Stimulated activated CD4-positive, alpha-beta T cell treated with anti-CD3 and anti-CD28 coated beads, Interleukin-12 subunit alpha, Interleukin-12 subunit beta, amount 100 ng/mL, for 24 hours (primary cell): ENCODE measurements at regions not wholly inside any gene's neighbourhood (a gene's known extent, or its start where the extent isn't known, plus 50 kb on each side); places are given as distances from the start of the nearest gene placed in this dataset.

Experiments used
- DNase-seq, 2 experiments: peaks; one replicate each; pipeline ENCODE4 v3.0.0-alpha.2; 2020; ENCODE audit warnings: low read depth in 2 of 2

- no peak for DNase-seq
Observed at GRCh38 chr6:154885214-154885613, 109.9 kb upstream of the TIAM2 start.

- no peak for DNase-seq
Observed at GRCh38 chr6:154886016-154886415, 109.1 kb upstream of the TIAM2 start.

DNA sequence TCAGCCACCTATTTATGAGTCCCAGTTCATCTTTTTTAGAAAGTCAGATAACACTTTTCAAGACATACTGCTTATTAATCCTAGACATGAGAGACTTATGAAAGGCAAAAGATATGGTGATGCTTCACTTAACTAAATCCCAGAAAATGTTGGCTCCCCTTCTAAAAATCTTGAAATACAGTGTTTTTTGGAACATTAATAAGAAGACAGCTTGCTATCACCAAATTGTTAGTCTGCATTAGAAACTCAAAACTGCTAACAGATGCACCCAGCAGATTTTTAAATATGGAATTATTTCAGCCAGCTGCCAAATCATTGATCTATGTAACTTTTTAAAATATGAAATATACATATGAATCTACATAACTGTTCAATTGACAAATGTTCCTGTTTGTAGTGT, 108.6 kb upstream of the TIAM2 start:
- DNase-seq, result no peak

DNA sequence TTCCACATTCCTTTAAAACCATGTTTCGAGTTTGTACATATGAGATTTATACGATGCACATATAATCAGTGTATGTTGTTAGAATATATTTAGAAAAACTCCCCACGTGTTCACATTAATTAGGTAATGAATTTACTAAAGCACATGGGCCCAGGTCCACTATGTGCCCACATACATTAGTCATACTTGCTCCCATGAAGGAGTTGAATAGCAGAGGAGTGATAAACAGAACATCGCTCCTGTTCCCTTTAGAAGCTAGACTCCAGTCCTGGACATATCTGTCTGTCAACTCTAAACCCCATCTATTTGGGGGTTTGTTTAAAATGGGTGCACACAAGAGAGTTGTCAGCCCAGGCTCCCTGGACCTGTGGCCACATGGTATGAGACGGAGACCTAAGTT, 108.1 kb upstream of the TIAM2 start:
- DNase-seq, result no peak

GRCh38 chr6:154888421-154889295, 106.5 kb upstream of the TIAM2 start:
- DNase-seq, result no peak

DNA sequence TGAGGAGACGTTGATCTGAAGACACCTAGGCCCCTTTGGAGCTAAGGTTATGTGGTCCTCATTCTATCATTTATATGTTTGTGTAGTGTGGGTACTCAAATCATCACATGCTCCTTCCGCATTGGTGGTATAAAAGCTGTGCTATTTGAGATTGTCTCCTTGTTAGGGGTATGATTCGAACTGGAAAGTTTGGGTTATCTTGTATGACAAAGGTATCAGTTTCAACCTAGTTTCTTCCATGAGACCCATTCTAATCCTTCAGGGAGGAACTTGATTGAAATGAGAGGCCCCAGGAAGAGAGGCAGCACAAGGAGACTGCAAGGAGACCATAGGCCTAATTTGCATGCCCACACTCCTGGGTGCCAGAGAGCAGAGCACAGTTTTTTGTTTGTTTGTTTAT, 104.2 kb upstream of the TIAM2 start:
- DNase-seq, result no peak

DNA sequence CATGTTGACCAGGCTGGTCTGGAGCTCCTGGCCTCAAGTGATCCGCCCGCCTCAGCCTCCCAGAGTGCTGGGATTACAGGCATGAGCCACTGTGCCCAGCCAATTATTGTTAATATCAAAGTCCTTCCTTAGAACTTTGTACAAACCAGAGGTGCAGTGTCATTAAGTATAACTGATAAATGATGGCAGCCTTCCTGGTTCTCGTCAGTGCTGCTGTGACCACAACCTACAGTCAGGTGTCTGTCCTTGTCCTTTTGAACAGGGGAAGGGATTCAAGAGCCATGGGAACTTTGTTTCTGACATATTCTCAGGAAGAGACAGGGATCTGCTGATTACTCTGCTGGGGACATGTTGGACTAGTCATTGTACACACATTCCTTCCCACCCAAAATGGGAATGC, 103.2 kb upstream of the TIAM2 start:
- no peak for DNase-seq

DNA sequence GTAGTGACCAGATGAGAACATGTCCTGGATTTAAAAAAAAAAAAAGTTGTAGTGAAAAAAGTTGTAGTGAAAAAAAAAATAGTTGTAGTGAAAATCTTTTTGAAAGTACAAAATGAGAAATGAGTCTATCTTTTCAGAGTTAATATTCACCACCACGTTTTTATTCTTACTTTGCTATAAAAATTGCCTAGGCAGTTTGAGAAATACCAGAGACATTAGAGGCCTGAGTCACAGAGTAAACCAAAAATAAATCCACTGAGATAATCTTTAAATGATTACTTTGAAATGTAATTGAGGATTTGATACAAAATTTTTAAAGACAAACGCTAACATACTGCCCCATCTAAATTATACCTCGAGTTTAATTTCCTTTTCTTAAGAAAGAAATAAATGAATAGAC, 101.2 kb upstream of the TIAM2 start:
- no peak for DNase-seq

DNA sequence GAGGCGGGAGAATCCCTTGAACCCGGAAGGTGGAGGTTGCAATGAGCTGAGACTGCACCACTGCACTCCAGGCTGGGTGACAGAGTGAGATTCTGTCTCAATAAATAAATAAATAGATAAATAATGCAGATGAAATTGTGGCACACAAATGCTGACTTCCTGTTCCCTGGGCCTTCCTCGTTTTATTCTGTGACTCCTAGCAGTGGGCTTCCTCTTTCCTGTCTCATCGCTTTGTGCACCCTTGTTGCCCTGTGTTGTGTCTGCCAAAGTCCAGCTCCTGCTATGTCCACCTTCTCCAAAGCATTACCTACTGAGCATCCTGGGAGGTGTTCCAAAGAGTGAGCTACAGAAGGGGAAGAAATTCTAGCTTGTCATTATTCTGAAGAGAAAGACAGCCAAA, 100.2 kb upstream of the TIAM2 start:
- no peak for DNase-seq

DNA sequence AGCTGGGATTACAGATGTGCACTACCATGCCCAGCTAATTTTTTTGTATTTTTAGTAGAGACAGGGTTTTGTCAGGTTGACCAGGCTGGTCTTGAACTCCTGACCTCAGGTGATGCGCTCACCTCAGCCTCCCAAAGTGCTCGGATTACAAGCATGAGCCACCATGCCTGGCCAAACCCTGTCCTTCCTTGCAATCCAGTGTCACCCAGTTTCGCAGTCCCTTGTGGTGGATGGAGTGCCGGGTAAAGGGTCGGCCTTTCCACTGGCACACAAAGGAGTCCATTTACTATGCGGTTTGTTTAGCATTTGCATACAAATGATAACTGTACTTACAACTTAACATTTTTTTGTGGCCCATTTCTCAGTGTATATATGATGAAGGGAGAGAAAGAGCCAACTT, 99.3 kb upstream of the TIAM2 start:
- no peak for DNase-seq

GRCh38 chr6:154898821-154899220, 96.3 kb upstream of the TIAM2 start:
- DNase-seq, result no peak

GRCh38 chr6:154899824-154900463, 95.2 kb upstream of the TIAM2 start:
- DNase-seq, result no peak

GRCh38 chr6:154901876-154902552, 93.1 kb upstream of the TIAM2 start:
- no peak for DNase-seq

GRCh38 chr6:154907291-154907690, 87.8 kb upstream of the TIAM2 start:
- DNase-seq, result no peak

DNA sequence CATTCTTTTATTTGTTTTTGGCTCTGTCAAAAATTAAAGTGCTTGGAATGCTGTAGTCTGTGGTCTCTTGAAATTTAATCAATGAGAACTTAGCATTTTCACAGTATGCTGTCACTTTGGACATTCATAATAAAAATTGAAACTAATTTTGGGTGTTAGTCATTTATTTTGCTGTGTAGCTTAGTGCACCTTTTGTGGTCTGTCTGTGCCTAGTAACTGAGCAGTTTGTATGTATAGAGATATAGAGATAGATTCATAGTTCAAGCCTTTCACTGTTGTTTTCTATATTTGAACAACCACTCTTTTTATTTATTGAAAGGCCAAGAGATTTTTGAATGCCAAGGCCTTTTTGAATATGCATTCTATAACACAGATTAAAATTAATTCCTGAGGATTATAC, 86.4 kb upstream of the TIAM2 start:
- no peak for DNase-seq

DNA sequence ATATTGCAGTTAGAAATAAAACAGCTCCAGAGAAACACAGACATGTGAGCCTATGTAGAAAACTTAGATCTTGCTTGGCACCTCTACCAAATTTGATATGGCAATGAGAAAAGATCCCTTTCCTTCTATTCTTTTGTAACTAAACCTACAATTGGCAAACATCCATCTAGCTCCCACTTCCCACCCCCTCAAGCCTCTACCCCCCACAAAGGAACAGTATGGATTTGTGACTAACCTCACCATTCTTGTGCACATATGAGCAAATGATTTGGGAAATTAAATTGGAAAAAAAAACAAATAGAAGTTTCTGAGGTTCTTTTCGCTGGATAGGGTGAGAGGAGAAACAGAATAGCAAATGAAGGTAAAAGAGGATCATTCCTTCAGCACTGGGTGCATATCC, 85.8 kb upstream of the TIAM2 start:
- DNase-seq, result no peak

DNA sequence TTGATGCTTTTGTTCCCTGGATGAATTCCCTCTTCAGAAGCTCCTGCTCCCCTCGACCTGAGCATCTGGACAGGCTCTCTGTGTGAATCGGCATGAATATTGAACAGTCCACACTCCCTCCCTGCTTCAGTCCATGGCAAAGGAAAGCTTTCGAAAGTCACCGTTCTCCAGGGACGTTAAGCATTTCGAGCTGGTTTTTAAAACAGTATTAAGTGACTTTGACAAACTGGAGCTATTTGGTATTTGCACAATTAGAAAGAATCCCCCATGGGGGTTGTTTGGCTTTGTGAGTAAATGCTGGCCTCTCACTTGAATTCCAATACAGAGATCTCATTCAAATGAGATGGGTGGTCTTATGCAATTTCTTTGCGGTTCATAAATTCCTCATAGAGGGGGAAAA, 85.3 kb upstream of the TIAM2 start:
- no peak for DNase-seq

- DNase-seq, result no peak
Observed at GRCh38 chr6:154914288-154914687, 80.8 kb upstream of the TIAM2 start.

DNA sequence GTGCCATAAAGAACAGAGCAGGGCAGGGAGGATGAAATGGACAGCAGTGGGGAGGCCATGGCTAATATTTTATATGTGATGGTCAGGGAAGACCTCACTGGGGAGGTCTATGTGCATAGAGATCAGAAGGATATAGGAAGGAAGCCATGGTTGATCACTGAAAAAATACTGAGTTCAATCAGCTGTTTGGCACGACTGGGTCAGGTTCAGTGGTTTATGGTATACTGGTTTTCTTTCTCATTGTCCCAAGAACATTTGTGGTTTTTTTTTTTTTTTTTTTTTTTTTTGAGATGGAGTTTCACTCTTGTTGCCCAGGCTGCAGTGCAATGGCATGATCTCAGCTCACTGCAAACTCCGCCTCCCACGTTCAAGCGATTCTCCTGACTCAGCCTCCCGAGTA, 78.3 kb upstream of the TIAM2 start:
- DNase-seq, result no peak

DNA sequence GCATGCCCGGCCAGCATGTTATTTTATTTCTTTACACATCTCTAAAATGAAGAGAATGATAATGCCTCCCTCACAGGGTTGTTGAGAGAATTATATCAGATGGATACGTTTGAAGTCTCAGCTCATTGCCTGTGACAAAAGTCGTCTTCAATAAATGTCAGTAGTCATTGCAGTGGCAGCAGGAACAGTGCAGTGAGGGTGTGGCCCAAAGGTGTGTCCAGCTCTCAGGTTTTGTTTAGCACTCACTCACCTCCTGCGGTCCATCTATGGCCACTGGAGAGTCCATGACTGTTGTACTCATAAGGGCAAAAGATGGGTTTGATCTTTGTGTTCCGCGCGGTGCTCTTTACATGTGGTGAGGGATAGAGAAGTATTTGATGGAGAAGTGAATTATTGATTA, 77.2 kb upstream of the TIAM2 start:
- no peak for DNase-seq

GRCh38 chr6:154919806-154920205, 75.3 kb upstream of the TIAM2 start:
- DNase-seq, result no peak

GRCh38 chr6:154920495-154921200, 74.5 kb upstream of the TIAM2 start:
- DNase-seq, result no peak
